ENCODE measurements at regions not wholly inside any gene's neighbourhood (a gene's known extent, or its start where the extent isn't known, plus 50 kb on each side); places are given as distances from the start of the nearest gene placed in this dataset.

DNA sequence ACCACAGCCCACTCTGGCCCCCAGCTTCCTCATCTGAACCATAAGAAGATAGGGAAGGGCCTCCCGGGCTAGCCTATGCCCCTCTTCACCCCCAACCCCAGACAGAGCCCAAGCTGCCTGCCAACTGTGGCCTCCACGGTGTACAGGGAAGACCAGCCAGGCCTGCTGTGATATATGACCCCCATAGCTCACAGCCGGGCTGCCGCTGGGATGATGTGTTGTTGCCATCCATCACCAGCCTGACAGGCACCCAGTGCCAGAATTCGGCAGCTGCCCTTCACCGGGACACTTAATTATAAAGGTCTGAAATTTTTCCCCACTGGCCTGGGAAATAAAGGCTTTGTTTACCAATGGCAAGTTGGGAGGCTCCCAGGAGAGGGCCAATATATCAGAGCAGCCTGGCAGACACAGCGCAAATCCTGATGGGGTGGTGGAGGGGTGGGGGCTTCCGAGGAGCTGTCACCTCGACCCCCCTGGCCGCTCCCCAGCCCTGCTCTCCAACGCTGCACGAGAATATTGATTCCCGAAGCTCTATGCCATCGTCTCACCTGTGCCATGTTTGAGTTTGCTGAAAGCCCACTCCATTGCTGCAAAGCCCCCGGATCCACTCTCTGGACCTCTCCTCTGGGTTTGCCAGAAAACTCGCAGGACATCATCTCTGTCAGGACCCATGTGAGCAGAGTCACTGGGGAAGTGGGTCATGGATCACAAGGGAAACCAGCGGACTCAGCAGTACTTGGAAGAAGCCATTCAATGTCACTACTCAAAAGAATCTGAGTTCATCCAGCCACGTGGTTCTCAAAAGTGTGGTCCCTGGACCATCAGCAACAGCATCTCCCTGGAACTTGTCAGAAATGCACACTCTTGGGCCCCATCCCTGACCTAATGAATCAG lies 296.9 kb downstream of the MN1 start:
- no peaks in the 10 kb centered on the region for H3K4me1 ChIP-seq (ENCODE audit: low read length)

DNA sequence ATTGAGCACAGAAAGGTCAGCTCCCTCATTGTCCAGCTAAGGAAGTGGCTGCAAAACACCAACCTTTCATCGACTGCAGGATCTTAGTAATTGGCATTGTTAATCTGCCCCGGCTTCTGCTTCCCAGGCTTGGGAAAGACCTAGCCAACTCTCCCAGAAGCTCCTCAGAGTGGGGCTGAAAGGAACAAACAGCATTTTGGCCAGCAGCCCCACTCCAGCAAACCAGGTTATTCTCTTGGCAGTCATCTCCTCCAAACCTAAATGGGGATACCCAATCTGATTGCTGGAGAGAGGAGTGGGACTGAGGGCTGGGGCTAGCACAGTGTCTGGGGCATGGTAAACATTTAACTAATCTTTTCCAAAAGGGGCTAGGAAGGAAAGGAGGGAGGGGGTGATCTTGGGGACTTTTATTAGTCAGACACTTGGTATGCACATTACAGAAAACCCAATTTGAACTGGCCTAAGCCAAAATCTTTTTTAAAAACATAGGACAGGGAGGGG lies 294.4 kb downstream of the MN1 start:
- Histone ChIP-seq H3K9me3 (ENCODE audit: insufficient read depth, low read length) (no peaks in the 10 kb centered on the region), H4K20me1 (ENCODE audit: insufficient read depth, low read length) (no peaks in the 10 kb centered on the region), H3K4me2 (ENCODE audit: low read length) (no peak overlapping the region), H2AFZ (ENCODE audit: low read depth, low read length) (no peak overlapping the region), H3K36me3 (replicated peaks; ENCODE audit: low read depth, low read length) (no peaks in the 10 kb centered on the region), H3K27ac (ENCODE audit: low read length) (no peak overlapping the region), H3K79me2 (ENCODE audit: low read length) (no peaks in the 10 kb centered on the region), H3K27me3 (ENCODE audit: low read depth, low read length) (peaks cover 11% of the 10 kb centered on the region), H3K4me3 (ENCODE audit: low read length) (no peak overlapping the region), H3K4me1 (ENCODE audit: low read length) (no peaks in the 10 kb centered on the region), H3K9ac (ENCODE audit: low read length) (no peak overlapping the region)
- no peak for TF ChIP-seq EZH2phosphoT487 (IDR thresholded peaks at IDR 0.05; ENCODE audit: low read depth)
- TF ChIP-seq, protein P1, sequence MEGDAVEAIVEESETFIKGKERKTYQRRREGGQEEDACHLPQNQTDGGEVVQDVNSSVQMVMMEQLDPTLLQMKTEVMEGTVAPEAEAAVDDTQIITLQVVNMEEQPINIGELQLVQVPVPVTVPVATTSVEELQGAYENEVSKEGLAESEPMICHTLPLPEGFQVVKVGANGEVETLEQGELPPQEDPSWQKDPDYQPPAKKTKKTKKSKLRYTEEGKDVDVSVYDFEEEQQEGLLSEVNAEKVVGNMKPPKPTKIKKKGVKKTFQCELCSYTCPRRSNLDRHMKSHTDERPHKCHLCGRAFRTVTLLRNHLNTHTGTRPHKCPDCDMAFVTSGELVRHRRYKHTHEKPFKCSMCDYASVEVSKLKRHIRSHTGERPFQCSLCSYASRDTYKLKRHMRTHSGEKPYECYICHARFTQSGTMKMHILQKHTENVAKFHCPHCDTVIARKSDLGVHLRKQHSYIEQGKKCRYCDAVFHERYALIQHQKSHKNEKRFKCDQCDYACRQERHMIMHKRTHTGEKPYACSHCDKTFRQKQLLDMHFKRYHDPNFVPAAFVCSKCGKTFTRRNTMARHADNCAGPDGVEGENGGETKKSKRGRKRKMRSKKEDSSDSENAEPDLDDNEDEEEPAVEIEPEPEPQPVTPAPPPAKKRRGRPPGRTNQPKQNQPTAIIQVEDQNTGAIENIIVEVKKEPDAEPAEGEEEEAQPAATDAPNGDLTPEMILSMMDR (IDR thresholded peaks at IDR 0.05; ENCODE audit: low read depth, low read length): no peak

More for the DNA sequence above, 296.9 kb downstream of the MN1 start:
- no peaks in the 10 kb centered on the region for H3K36me3 ChIP-seq (replicated peaks; ENCODE audit: low read depth, low read length)
- H3K9ac ChIP-seq (ENCODE audit: low read length): no peak overlapping the region
- H3K4me3 ChIP-seq (ENCODE audit: low read length): no peak overlapping the region
- H3K4me2 ChIP-seq (ENCODE audit: low read length): no peak overlapping the region
- no peak overlapping the region for H2AFZ ChIP-seq (ENCODE audit: low read depth, low read length)
- no peaks in the 10 kb centered on the region for H3K9me3 ChIP-seq (ENCODE audit: insufficient read depth, low read length)
- no peak overlapping the region for H3K27ac ChIP-seq (ENCODE audit: low read length)
- no peaks in the 10 kb centered on the region for H4K20me1 ChIP-seq (ENCODE audit: insufficient read depth, low read length)
- no peak for TF ChIP-seq EZH2phosphoT487 (IDR thresholded peaks at IDR 0.05; ENCODE audit: low read depth)
- TF ChIP-seq, protein P1 (IDR thresholded peaks at IDR 0.05; ENCODE audit: low read depth, low read length): no peak
- peaks cover 10% of the 10 kb centered on the region for H3K27me3 ChIP-seq (ENCODE audit: low read depth, low read length)
- H3K79me2 ChIP-seq (ENCODE audit: low read length): no peaks in the 10 kb centered on the region

DNA sequence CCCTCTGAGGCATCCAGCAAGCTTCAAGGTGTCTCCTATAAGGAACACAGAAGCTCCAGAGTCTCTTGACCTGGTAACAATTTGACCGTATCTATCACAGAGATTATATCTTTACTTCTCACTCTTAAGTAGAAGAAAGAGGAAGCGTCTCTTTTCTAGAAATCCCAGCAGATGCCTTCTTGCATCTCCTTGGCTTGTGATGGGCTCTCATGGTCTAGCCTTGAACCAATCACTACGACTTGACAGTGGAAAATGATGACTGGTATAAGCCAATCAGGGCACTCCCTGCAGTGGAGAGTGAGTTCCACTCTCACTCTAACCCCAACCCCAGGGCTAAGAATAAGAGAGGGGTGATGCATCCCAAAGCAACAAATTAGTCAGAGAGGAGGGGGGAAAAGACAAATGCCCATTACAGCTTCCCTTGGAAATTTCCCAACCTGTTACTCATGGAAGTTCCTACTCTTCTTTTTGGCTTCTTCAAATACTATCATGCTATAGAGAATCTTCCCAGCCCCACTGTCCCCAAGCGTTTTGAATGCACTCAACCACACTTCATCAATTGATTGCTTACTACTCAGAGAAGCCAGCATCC lies 293.5 kb downstream of the MN1 start:
- H3K9me3 ChIP-seq (ENCODE audit: insufficient read depth, low read length): no peaks in the 10 kb centered on the region
- H3K9ac ChIP-seq (ENCODE audit: low read length): no peak overlapping the region
- no peak for TF ChIP-seq EZH2phosphoT487 (IDR thresholded peaks at IDR 0.05; ENCODE audit: low read depth)
- TF ChIP-seq, protein P1 (IDR thresholded peaks at IDR 0.05; ENCODE audit: low read depth, low read length): no peak
- H3K79me2 ChIP-seq (ENCODE audit: low read length): no peaks in the 10 kb centered on the region
- no peak overlapping the region for H3K4me3 ChIP-seq (ENCODE audit: low read length)
- H4K20me1 ChIP-seq (ENCODE audit: insufficient read depth, low read length): no peaks in the 10 kb centered on the region
- H3K4me1 ChIP-seq (ENCODE audit: low read length): no peaks in the 10 kb centered on the region
- H3K36me3 ChIP-seq (replicated peaks; ENCODE audit: low read depth, low read length): no peaks in the 10 kb centered on the region
- no peak overlapping the region for H3K27ac ChIP-seq (ENCODE audit: low read length)
- H3K27me3 ChIP-seq (ENCODE audit: low read depth, low read length): peaks cover 11% of the 10 kb centered on the region
- H3K4me2 ChIP-seq (ENCODE audit: low read length): no peak overlapping the region
- H2AFZ ChIP-seq (ENCODE audit: low read depth, low read length): no peak overlapping the region
